HG03439 (cell line): ENCODE measurements at regions not wholly inside any gene's neighbourhood (a gene's known extent, or its start where the extent isn't known, plus 50 kb on each side); places are given as distances from the start of the nearest gene placed in this dataset.

Experiments used
- ATAC-seq: cut with Tn5 transposase; IDR thresholded peaks from one replicate; pipeline ENCODE4 v1.9.1; 2021; ENCODE audit warnings: mild to moderate bottlenecking, moderate library complexity; ENCODE audit not compliant: unreplicated experiment

DNA sequence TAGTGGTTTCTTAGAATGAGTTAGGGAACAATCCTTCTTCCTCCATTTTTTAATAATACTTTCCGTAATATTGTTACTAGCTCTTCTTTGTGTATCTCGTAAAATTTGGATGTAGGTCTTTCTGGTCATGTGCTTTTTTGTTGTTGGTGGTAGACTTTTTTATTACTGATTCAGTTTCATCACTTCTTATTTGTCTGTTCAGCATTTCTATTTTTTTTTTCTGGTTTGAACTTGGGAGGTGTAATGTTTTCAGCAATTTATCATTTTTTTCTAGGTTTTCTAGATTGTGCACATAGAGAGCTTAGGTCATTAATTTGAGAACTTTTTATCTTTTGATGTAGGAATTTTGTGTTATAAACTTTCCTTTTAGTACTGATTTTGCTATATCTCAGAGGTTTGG is 1299.9 kb downstream of the FSCB start:
- no peak for ATAC-seq

DNA sequence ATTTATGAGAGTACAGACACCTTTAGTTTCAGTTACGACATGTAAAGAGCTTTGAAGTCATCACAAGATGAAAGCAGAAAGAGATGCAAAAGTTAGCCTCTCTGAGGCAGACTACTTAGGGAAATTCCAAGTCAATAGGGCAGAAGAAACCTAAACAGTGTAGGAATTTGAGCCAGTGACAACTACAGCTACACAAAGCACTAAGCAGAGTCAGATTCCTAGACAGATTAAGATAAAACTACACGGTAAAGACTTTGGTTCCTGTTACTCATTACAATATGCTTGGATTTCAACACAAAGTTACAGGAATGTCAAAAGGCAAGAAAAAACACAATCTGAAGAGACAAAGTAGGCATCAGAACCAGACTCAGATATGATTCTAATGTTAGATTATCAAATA is 1302.3 kb downstream of the FSCB start:
- no peak for ATAC-seq

DNA sequence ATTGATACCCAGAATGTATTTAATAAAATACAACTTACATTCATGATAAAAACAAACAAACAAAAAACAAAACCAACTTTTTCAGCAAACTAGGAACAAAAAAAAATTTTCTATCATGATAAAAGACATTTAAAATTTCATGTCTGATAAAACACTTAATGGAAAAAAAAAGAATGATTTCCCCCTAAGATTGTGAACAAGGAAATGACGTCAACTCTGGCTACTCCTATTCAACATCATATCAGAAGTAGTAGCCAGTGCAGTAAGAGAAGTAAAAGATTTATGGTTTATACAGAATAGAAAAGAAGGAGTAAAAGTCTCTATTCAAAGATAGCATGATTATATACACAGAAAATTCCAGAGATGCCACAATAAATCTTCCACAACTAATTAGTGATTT is 1306.6 kb downstream of the FSCB start:
- ATAC-seq, result no peak

GRCh38 chr14:43198465-43198864 is 1308.6 kb downstream of the FSCB start:
- ATAC-seq, result no peak

GRCh38 chr14:43184540-43184939 is 1322.5 kb downstream of the FSCB start:
- ATAC-seq, result no peak

DNA sequence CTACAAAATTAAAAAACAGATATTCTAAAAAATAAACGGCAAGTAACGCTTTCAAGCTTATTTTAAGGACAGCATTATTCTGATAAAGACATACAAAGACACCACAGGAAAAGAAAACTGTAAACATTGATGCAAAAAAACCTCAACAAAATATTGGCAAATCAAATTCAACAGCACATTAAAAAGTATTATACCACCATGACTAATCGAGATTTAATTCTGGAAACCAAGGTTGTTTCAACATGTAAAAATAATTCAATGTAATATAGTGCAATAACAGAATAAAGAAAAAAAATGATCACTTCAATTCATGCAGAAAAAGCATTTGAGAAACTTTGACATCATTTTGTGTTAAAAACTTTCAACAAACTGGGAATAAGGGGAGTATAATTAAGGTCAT is 1323.2 kb downstream of the FSCB start:
- no peak for ATAC-seq

DNA sequence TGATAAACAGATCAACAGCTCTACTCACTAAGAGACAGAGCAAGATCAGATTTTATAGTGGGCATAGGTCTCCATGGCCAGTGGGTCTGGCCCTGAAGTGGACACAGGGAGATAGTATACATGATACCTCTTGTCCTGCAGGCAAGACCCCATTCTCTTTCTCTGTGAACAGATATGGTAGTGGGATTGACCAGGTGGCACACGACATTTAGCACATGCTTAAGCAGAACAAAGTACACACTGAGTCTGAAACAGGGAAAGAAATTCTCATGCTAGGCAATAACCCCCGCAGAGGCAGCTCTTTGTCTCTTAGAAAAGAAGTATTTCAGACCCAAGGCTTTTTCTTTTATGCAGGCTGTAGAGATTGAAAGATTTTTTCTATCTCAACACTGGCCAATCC is 1331.2 kb downstream of the FSCB start:
- no peak for ATAC-seq

DNA sequence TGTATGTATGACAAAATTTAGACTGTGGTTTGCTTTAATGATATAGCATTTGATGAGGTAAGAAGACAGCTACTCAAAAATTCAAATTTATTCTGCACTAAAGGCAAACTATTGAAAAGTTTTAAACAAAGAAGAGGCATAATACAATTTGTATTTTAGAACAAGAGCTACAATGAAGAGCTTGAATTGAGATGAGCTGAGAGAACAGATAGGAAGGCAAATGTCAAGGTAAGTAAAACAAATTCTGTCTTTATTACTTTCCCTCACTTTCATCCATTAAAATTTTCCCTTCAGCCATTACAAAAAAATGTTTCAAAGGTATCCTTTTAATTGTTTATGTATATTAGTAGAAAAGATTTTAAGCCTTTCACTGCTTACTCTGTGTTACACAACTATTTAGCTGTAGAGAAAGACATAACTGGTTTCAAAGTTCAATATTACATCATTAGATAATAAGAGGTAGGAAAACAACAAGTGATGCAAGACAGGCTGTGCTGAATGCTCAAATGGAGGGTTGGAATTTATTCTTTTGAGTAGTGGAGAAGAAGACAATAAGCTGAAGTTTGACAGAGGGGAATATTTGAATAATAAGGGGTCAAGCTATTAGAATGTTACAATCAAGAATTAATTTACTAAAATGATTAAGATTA is 1334.1 kb downstream of the FSCB start:
- no peak for ATAC-seq

DNA sequence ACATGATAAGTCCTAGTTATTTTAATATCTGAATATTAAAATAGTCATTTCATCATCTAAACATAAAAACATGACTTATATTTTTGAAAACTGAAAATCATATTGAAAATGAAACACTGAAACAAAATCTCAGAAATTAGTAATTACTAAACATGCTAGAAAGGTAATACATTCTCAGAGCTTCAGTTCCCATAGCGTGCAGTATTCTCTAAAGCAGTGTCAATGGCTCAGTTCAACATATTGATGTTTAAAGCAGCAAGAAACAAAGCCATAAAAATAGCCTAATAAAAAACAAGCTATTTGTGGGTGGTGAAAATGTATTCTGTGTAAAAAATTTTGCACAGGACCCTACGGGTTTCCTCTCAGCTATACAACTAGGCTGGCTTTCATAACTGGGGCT is 1337.4 kb downstream of the FSCB start:
- peak; percentile 68 for ATAC-seq

GRCh38 chr14:43168371-43168925 is 1338.6 kb downstream of the FSCB start:
- no peak for ATAC-seq

GRCh38 chr14:43166163-43166562 is 1340.9 kb downstream of the FSCB start:
- ATAC-seq, result peak; percentile 58

- ATAC-seq, result no peak
Observed at GRCh38 chr14:43165651-43166050, 1341.4 kb downstream of the FSCB start.

DNA sequence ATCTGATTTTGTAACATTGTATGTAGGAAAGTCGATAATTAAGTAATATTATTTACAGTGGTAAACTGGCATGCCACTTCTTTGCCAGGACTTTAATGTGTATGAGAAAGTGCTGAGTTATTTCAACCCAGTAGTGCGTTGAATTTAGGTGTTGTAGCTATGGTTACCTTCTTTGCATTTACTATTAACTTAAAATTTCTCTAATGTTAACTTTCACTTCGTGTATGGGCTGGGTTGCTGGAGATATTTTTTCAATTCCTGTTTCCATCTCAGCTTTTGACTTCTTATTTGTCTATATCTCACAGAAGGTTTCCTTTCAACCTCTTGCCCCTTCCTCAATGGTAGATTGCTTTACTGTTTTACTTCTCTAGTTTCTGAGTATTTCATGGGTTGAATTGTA is 1345.6 kb downstream of the FSCB start:
- ATAC-seq, result no peak

DNA sequence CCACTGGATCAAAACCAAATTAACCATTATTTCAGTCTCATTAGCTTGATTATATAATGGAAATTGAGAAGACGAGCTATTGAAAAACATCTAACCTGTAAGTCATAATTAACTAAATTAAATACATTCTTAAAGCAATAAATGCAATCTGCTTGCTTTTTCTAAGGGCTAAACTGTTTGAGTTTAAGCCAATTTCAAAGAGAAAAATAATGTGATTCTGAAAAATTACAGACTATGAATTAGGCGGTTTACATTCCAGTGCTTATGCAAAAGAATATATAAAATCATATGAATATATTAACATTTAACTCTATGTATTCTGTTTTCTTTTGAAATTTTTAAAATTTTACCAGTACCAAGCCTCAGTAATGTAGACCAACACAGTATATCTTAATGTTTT is 1349.4 kb downstream of the FSCB start:
- no peak for ATAC-seq

DNA sequence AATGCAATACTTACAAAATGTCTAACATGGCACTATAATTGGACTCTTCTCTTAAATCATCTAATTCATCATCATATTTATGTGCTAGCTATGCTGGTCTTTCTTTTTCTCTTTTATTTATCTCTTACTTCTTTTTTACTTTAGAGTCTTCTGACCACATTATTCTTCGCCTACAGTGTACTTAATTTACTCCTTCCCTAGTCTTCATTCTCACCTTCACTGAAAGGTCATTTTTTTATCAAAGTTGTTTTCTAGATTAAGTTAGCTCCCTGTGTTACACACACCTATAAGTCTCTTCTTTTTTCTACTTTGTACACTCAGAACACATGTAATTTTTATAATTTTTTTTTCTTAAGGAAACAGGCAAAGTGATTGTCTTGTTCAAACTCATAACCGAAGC is 1351.2 kb downstream of the FSCB start:
- ATAC-seq, result no peak

DNA sequence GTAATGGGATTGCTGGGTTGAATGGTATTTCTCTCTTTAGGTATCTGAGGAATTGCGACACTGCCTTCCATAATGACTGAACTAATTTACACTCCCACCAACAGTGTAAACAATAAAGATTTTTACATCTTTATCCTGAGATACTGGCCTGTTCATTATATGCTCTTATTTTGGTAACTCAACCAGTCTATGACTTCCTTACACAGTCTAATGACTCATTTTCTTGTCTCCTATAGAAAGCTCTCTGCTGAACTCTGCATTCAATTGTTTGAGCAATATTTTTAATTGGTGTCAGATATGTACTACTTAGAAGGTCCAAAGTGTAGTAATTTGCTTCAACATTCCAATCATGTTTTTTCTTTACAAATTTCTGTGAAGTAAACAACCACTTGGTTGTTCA is 1351.8 kb downstream of the FSCB start:
- ATAC-seq, result no peak

DNA sequence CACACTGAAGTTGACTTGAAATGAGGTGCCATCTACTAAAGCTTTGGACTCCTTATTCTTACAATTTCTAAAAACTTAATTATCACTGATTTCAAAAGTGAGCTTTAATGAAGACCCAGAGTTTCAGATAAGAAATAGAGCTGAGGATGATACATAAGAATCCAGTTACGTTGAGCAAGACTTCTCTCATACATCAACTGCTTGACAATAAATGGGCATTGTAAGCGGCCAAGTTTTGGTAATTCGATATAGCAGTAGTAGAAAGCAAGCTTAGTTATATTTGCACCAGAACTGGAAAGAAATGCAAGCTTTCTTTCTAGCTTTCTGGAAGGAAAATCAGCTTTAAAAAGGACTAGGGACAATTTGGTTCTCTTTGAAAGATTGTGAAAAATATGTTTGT is 1359.6 kb downstream of the FSCB start:
- ATAC-seq, result no peak

DNA sequence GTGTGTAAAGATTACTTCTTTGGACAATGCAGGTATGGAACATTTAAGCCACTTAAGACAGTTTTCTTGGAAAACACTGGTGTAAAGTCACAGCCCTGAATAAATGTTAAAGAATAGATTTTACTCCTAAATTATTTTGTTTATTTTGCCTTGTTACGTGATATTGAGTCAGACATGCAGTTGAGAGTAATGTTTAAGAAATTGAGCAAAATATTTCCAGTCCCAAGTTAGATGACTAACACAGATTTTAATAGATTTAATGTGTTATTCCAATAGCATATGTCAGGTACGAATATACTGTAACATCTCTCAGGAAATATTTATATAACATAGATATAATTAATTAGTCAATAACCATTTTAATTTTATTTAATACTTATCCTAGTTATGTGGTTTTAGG is 1361.7 kb downstream of the FSCB start:
- ATAC-seq, result no peak

- ATAC-seq, result no peak
Observed at GRCh38 chr14:43143106-43143505, 1364.0 kb downstream of the FSCB start.

DNA sequence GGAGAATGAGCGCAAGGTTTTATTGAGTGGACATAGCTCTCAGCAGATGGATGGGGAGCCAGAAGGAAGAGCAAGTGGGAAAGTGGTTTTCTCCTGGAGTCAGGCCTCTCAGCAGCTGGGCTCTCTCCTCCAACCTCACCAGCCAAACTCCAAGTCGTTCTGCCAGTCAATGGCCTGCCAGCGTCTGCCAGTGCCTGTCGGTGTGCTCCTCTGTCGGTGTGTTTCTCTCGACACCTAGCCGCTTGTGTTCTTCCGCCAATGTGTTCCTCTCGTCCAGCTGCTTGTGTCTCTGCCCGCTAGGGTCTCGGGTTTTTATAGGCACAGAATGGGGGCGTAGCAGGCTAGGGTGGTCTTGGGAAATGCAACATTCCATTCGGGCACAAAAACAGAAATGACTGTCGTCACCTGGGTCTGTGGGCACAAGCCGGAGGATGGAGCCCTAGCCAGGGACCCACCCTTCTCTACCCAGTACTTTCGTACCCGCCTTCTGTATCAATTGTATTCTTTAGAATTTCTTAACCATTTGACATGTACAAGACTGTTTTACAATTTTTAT is 1365.4 kb downstream of the FSCB start:
- no peak for ATAC-seq

DNA sequence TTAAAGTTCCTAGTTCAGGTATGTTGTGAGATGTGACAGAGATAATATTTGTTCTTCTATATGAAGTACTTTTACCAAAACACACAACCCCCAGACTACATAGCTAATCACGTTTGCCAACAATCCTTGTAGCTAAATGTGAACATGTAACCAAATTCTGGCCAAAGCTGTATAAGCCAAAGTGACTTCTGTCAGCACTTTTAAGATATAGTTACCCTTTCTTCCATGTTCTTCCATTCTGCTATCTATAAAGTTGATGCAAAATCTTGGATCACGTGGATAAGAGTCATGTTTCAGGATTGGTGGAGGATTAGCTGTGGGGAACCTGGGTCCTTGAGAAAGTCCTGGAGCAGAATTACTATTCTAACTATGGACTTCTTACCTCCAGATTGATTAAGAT is 1366.6 kb downstream of the FSCB start:
- ATAC-seq, result no peak

- no peak for ATAC-seq
Observed at GRCh38 chr14:43135877-43136411, 1371.1 kb downstream of the FSCB start.

DNA sequence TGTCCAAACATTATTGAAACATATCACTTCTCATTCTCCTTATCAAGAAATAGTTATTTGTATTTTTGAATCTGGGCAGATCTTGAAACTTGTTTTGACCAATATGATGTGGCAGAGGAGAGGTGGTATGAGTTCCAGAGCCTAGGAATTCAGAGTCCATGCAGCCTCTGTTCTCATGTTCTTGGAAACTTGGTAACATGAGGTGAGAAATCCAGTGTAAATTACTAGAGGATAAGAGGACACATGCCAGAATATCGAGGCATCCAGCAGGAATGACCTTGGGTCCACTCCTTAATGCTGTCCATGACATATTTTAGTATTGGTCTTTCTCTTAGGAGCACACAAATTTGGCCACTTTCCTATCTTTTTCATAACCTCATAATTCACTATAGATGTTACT is 1374.6 kb downstream of the FSCB start:
- no peak for ATAC-seq
